HepG2 (cell line): ENCODE measurements at regions not wholly inside any gene's neighbourhood (a gene's known extent, or its start where the extent isn't known, plus 50 kb on each side); places are given as distances from the start of the nearest gene placed in this dataset.
A peak's percentile ranks its signal among the peaks of the same experiment; 100 is the strongest.

Source experiments
- BRD4 ChIP-seq: sonication (generic); formaldehyde crosslinking; IDR thresholded peaks from 2 replicates; pipeline ENCODE4 v1.4.0; 2020; ENCODE audit warnings: missing genetic modification reagents
- ERF ChIP-seq: IDR thresholded peaks from 2 replicates; pipeline ENCODE4 v1.6.1; 2018; ENCODE audit warnings: missing biosample characterization, missing genetic modification reagents
- GATA4 ChIP-seq: sonication (generic); IDR thresholded peaks from 2 replicates; pipeline ENCODE4 v1.6.1; 2016; ENCODE audit warnings: antibody characterized with exemption, low read depth, borderline replicate concordance
- GATAD2A ChIP-seq: IDR thresholded peaks from 2 replicates; pipeline ENCODE4 v1.6.1; 2016
- HDAC6 ChIP-seq: fragments of 200-600 bp; sonication (generic); IDR thresholded peaks from 2 replicates; pipeline ENCODE4 v1.7.0; 2017; ENCODE audit warnings: mild to moderate bottlenecking, antibody characterized with exemption, low read length, low read depth
- KAT8 ChIP-seq: IDR thresholded peaks from 2 replicates; pipeline ENCODE4 v1.6.1; 2016; ENCODE audit warnings: missing genetic modification reagents, missing compliant biosample characterization
- MTF1 ChIP-seq: sonication (generic); formaldehyde crosslinking; IDR thresholded peaks from 2 replicates; pipeline ENCODE4 v1.5.0; 2020; ENCODE audit warnings: missing genetic modification reagents
- PTBP1 ChIP-seq: fragments of 200-400 bp; formaldehyde crosslinking; IDR thresholded peaks from 2 replicates; pipeline ENCODE4 v1.6.1; 2018; ENCODE audit warnings: low read length, low read depth; ENCODE audit not compliant: poor library complexity, severe bottlenecking
- SALL1 ChIP-seq: sonication (generic); formaldehyde crosslinking; IDR thresholded peaks from 2 replicates; pipeline ENCODE4 v1.8.0; 2022; ENCODE audit warnings: mild to moderate bottlenecking, missing genetic modification reagents
- SMAD1 ChIP-seq: sonication (generic); formaldehyde crosslinking; IDR thresholded peaks from 2 replicates; pipeline ENCODE4 v1.4.0; 2020; ENCODE audit warnings: missing genetic modification reagents, low read depth, mild to moderate bottlenecking, borderline replicate concordance
- SOX13 ChIP-seq, 3 experiments: fragments of 450-650 bp in 1 of 3; sonication (generic) in 1 of 3; formaldehyde crosslinking in 1 of 3; IDR thresholded peaks in 2 of 3; conservative IDR thresholded peaks in 1 of 3; 2 replicates each; pipeline versions ENCODE4 v1.5.0 to v1.6.1; 2016 to 2020; ENCODE audit warnings: antibody characterized with exemption in 1 of 3, mild to moderate bottlenecking in 1 of 3, missing compliant biosample characterization in 1 of 3, missing genetic modification reagents in 1 of 3, moderate library complexity in 1 of 3
- TMF1 ChIP-seq: sonication (generic); formaldehyde crosslinking; IDR thresholded peaks from 2 replicates; pipeline ENCODE4 v1.8.1; 2022; ENCODE audit warnings: low read depth, missing genetic modification reagents
- ZBTB8A ChIP-seq: sonication (generic); formaldehyde crosslinking; IDR thresholded peaks from 2 replicates; pipeline ENCODE4 v1.4.0; 2020; ENCODE audit warnings: mild to moderate bottlenecking, low read depth, missing genetic modification reagents, borderline replicate concordance
- ZFX ChIP-seq: sonication (generic); formaldehyde crosslinking; IDR thresholded peaks from 2 replicates; pipeline ENCODE4 v1.4.0; 2020; ENCODE audit warnings: mild to moderate bottlenecking, low read depth, missing genetic modification reagents, moderate library complexity
- ZNF704 ChIP-seq: sonication (generic); formaldehyde crosslinking; IDR thresholded peaks from 2 replicates; pipeline ENCODE4 v1.8.1; 2023; ENCODE audit warnings: mild to moderate bottlenecking, inconsistent platforms, moderate library complexity, missing genetic modification reagents, borderline replicate concordance
- TF ChIP-seq, protein P1 (sequence below): IDR thresholded peaks from 2 replicates; pipeline ENCODE4 v1.6.1; 2016; ENCODE audit warnings: mild to moderate bottlenecking
- TF ChIP-seq, protein P2 (sequence below), 2 experiments: IDR thresholded peaks; 2 replicates each; pipeline ENCODE4 v1.6.1; 2011 to 2012; ENCODE audit warnings: low read length in 2 of 2, borderline replicate concordance in 1 of 2, low read depth in 1 of 2, mild to moderate bottlenecking in 1 of 2, moderate library complexity in 1 of 2
- TF ChIP-seq, protein P3 (sequence below): IDR thresholded peaks from 2 replicates; pipeline ENCODE4 v1.6.1; 2016; ENCODE audit warnings: low read depth, borderline replicate concordance
- TF ChIP-seq, protein P4 (sequence below): sonication (generic); formaldehyde crosslinking; IDR thresholded peaks from 2 replicates; pipeline ENCODE4; 2020; ENCODE audit warnings: missing genetic modification reagents, mild to moderate bottlenecking, borderline replicate concordance

DNA sequence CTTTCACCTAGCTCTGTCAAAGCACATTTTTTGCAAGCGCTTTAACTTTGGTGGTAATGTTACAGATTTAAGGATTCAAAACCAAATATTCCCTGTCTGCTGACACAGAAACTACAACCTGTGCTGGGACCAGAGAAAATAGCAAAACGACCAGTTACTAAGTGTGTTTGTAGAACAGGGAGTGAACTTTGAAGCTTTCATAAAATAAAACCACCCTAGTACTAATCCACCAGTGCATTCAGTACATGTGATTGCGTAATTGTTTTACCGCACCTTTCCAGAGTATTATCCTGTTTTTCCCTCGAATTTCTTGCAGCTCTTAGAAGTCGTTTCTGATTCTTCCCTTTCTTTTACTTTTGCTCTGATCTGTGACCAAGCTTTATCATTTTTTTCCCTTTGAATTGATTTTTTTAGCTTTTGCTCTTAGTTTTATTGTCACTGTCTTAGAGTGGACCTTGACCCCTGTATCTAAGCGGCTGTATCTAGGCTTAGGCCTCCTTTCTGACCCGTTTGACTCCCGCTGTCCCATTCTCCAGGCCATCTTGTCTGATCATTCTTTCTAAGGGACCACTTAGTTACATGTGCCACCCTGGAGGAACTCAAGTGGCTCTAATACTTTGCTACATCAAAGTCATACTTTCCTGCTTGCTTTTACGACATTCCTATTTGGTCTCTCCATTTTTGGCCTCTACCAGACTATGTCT, 429.4 kb downstream of the PCNX1 start (continued):
- TF ChIP-seq GATA4 (no peak), TMF1 (CRISPR knock-in tag) (no peak), ZFX (CRISPR knock-in tag) (peak; percentile 40; the same call in 1 of the 2 replicates), BRD4 (CRISPR knock-in tag) (no peak), MTF1 (no peak), SMAD1 (CRISPR knock-in tag) (no peak), KAT8 (CRISPR knock-in tag) (peak; percentile 50; the same call in 1 of the 2 replicates), PTBP1 (no peak), ZNF704 (CRISPR knock-in tag) (no peak), SOX13 (IDR thresholded peaks at IDR 0.05) (no peak), SOX13 (CRISPR knock-in tag; conservative IDR thresholded peaks at IDR 0.05 in 1 of 2, IDR thresholded peaks at IDR 0.05 in 1 of 2) (peak in 1 of 2 experiments; percentile 78; a peak in 2 of 4 replicates), GATAD2A (peak; percentile 74), ZBTB8A (no peak), ERF (CRISPR knock-in tag) (0 out of 2 replicates have a peak, but pooled peaks have one; percentile 18), HDAC6 (no peak), SALL1 (peak; percentile 43; the same call in 1 of the 2 replicates)
- TF ChIP-seq, protein P1, sequence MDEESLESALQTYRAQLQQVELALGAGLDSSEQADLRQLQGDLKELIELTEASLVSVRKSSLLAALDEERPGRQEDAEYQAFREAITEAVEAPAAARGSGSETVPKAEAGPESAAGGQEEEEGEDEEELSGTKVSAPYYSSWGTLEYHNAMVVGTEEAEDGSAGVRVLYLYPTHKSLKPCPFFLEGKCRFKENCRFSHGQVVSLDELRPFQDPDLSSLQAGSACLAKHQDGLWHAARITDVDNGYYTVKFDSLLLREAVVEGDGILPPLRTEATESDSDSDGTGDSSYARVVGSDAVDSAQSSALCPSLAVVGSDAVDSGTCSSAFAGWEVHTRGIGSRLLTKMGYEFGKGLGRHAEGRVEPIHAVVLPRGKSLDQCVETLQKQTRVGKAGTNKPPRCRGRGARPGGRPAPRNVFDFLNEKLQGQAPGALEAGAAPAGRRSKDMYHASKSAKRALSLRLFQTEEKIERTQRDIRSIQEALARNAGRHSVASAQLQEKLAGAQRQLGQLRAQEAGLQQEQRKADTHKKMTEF (CRISPR knock-in tag): peak; percentile 67; the same call in 1 of the 2 replicates
- TF ChIP-seq, protein P2, sequence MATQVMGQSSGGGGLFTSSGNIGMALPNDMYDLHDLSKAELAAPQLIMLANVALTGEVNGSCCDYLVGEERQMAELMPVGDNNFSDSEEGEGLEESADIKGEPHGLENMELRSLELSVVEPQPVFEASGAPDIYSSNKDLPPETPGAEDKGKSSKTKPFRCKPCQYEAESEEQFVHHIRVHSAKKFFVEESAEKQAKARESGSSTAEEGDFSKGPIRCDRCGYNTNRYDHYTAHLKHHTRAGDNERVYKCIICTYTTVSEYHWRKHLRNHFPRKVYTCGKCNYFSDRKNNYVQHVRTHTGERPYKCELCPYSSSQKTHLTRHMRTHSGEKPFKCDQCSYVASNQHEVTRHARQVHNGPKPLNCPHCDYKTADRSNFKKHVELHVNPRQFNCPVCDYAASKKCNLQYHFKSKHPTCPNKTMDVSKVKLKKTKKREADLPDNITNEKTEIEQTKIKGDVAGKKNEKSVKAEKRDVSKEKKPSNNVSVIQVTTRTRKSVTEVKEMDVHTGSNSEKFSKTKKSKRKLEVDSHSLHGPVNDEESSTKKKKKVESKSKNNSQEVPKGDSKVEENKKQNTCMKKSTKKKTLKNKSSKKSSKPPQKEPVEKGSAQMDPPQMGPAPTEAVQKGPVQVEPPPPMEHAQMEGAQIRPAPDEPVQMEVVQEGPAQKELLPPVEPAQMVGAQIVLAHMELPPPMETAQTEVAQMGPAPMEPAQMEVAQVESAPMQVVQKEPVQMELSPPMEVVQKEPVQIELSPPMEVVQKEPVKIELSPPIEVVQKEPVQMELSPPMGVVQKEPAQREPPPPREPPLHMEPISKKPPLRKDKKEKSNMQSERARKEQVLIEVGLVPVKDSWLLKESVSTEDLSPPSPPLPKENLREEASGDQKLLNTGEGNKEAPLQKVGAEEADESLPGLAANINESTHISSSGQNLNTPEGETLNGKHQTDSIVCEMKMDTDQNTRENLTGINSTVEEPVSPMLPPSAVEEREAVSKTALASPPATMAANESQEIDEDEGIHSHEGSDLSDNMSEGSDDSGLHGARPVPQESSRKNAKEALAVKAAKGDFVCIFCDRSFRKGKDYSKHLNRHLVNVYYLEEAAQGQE (IDR thresholded peaks at IDR 0.05; ENCODE audit: borderline replicate concordance in 1 of 2, low read depth in 1 of 2, low read length in 2 of 2): peak in 1 of 2 experiments; percentile 34; a peak in 1 of 4 replicates
- TF ChIP-seq, protein P3, sequence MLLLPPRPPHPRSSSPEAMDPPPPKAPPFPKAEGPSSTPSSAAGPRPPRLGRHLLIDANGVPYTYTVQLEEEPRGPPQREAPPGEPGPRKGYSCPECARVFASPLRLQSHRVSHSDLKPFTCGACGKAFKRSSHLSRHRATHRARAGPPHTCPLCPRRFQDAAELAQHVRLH (CRISPR knock-in tag): no peak
- TF ChIP-seq, protein P4, sequence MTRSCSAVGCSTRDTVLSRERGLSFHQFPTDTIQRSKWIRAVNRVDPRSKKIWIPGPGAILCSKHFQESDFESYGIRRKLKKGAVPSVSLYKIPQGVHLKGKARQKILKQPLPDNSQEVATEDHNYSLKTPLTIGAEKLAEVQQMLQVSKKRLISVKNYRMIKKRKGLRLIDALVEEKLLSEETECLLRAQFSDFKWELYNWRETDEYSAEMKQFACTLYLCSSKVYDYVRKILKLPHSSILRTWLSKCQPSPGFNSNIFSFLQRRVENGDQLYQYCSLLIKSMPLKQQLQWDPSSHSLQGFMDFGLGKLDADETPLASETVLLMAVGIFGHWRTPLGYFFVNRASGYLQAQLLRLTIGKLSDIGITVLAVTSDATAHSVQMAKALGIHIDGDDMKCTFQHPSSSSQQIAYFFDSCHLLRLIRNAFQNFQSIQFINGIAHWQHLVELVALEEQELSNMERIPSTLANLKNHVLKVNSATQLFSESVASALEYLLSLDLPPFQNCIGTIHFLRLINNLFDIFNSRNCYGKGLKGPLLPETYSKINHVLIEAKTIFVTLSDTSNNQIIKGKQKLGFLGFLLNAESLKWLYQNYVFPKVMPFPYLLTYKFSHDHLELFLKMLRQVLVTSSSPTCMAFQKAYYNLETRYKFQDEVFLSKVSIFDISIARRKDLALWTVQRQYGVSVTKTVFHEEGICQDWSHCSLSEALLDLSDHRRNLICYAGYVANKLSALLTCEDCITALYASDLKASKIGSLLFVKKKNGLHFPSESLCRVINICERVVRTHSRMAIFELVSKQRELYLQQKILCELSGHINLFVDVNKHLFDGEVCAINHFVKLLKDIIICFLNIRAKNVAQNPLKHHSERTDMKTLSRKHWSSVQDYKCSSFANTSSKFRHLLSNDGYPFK: no peak
